ENCODE measurements at regions not wholly inside any gene's neighbourhood (a gene's known extent, or its start where the extent isn't known, plus 50 kb on each side); places are given as distances from the start of the nearest gene placed in this dataset.

GRCh38 chr11:131043251-131043650 is 127.0 kb upstream of the SNX19 start:
- H3K27me3 ChIP-seq (replicated peaks; ENCODE audit: insufficient read depth) = no peaks in the 10 kb centered on the region
- H3K27ac ChIP-seq = no peak overlapping the region
- H3K36me3 ChIP-seq = no peaks in the 10 kb centered on the region
- no peak for TF ChIP-seq POLR2A (IDR thresholded peaks at IDR 0.05)
- no peak for TF ChIP-seq POLR2AphosphoS5 (IDR thresholded peaks at IDR 0.05)
- TF ChIP-seq, protein P1, sequence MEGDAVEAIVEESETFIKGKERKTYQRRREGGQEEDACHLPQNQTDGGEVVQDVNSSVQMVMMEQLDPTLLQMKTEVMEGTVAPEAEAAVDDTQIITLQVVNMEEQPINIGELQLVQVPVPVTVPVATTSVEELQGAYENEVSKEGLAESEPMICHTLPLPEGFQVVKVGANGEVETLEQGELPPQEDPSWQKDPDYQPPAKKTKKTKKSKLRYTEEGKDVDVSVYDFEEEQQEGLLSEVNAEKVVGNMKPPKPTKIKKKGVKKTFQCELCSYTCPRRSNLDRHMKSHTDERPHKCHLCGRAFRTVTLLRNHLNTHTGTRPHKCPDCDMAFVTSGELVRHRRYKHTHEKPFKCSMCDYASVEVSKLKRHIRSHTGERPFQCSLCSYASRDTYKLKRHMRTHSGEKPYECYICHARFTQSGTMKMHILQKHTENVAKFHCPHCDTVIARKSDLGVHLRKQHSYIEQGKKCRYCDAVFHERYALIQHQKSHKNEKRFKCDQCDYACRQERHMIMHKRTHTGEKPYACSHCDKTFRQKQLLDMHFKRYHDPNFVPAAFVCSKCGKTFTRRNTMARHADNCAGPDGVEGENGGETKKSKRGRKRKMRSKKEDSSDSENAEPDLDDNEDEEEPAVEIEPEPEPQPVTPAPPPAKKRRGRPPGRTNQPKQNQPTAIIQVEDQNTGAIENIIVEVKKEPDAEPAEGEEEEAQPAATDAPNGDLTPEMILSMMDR (IDR thresholded peaks at IDR 0.05) = no peak
- H3K4me1 ChIP-seq (replicated peaks) = no peaks in the 10 kb centered on the region
- intact Hi-C loops (cut with DNase I) = no loop called here
- WGBS = 96% methylated on average over 1 of the region's 1 CpG
- H3K4me3 ChIP-seq = no peak overlapping the region
- no peaks in the 10 kb centered on the region for H3K9me3 ChIP-seq
- DNase-seq (ENCODE audit: low spot score) = no peak

DNA sequence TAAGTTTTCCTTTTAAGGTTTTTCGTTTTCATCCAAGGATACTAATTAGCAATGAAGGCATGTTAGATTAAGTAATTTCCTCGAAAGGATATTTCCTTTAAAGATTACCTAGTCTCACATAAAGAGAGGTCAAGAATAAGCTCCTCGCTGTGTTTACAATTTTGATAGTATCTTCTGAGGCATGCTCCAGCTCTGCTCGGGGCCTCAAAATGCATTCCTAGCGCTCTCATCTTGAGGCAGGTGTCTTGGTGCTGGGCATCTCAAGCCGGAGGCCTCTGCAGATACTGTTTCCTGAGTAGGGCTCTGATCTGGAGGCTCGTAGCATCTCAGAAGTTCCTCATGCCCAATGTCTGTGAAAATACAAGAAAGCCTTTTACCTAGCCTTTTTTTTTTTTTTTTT is 128.6 kb upstream of the SNX19 start:
- WGBS = 36% methylated on average over 7 of the region's 7 CpGs
- TF ChIP-seq POLR2AphosphoS5 (IDR thresholded peaks at IDR 0.05) (no peak), POLR2A (IDR thresholded peaks at IDR 0.05) (no peak)
- TF ChIP-seq, protein P1 (IDR thresholded peaks at IDR 0.05) = no peak
- Histone ChIP-seq H3K4me3 (no peak overlapping the region), H3K4me1 (replicated peaks) (no peaks in the 10 kb centered on the region), H3K36me3 (no peaks in the 10 kb centered on the region), H3K27me3 (replicated peaks; ENCODE audit: insufficient read depth) (no peaks in the 10 kb centered on the region), H3K27ac (no peak overlapping the region), H3K9me3 (no peaks in the 10 kb centered on the region)
- no peak for DNase-seq (ENCODE audit: low spot score)
- intact Hi-C loops (cut with DNase I) = no loop called here

DNA sequence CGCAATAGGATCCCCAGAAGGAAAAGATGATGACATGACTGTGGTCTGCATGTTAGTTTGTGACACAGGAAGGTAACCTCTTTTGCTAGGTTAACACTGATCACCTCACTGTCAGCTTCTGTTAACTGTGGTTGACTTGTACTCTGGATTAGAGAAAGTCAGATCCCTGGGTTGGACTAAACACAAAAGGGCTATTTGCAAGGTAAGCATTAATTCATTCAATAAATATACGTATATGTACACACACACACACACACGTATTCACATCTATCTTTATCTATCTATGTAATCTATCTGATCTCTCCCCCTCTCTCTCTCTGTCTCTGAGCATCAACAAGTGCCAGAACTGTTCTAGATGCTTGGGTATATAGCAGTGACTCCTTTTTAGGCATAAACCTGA is 136.1 kb upstream of the SNX19 start:
- DNase-seq (ENCODE audit: low spot score) = no peak
- intact Hi-C loops (cut with DNase I) = no loop called here
- no peak overlapping the region for H3K4me3 ChIP-seq
- no peaks in the 10 kb centered on the region for H3K36me3 ChIP-seq
- H3K4me1 ChIP-seq (replicated peaks) = no peaks in the 10 kb centered on the region
- H3K27me3 ChIP-seq (replicated peaks; ENCODE audit: insufficient read depth) = no peaks in the 10 kb centered on the region
- H3K9me3 ChIP-seq = no peaks in the 10 kb centered on the region
- H3K27ac ChIP-seq = no peak overlapping the region
- TF ChIP-seq, protein P1 (IDR thresholded peaks at IDR 0.05) = no peak
- no peak for TF ChIP-seq POLR2AphosphoS5 (IDR thresholded peaks at IDR 0.05)
- no peak for TF ChIP-seq POLR2A (IDR thresholded peaks at IDR 0.05)
- 57% methylated on average over 3 of the region's 3 CpGs for WGBS

DNA sequence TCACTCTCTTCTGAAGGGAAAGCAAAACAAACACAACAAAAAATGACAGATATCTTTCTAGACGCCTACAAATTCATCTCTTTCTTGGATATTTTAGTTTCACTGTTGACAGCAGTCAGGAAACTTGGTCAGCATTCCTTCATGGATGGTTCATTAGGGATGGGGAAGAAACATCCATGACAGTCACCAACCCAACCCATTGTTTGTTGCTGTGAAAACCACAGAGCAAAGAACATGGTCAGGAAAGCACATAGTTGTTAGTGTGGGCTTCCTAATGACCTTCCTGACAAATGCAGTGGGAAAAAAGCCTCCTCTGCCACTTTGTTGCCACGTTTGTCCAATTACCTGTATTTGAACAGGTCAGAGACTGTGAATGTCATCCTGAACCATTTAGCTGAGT is 139.8 kb upstream of the SNX19 start:
- intact Hi-C loops (cut with DNase I) = no loop called here
- Histone ChIP-seq H3K4me1 (replicated peaks) (no peaks in the 10 kb centered on the region), H3K4me3 (no peak overlapping the region), H3K36me3 (no peaks in the 10 kb centered on the region), H3K9me3 (no peaks in the 10 kb centered on the region), H3K27ac (no peak overlapping the region), H3K27me3 (replicated peaks; ENCODE audit: insufficient read depth) (no peaks in the 10 kb centered on the region)
- no peak for DNase-seq (ENCODE audit: low spot score)
- TF ChIP-seq POLR2A (IDR thresholded peaks at IDR 0.05) (no peak), POLR2AphosphoS5 (IDR thresholded peaks at IDR 0.05) (no peak)
- TF ChIP-seq, protein P1 (IDR thresholded peaks at IDR 0.05) = no peak
- 65% methylated on average over 2 of the region's 2 CpGs for WGBS

GRCh38 chr11:131063638-131064037 is 147.4 kb upstream of the SNX19 start:
- Histone ChIP-seq H3K27me3 (replicated peaks; ENCODE audit: insufficient read depth) (no peaks in the 10 kb centered on the region), H3K4me1 (replicated peaks) (no peaks in the 10 kb centered on the region), H3K9me3 (no peaks in the 10 kb centered on the region), H3K4me3 (no peak overlapping the region), H3K36me3 (no peaks in the 10 kb centered on the region), H3K27ac (no peak overlapping the region)
- intact Hi-C loops (cut with DNase I) = loop anchor here (2.0 kb wide), 1 partner anchor 611 kb away; no protein-coding TSS in a partner anchor
- DNase-seq (ENCODE audit: low spot score) = no peak
- TF ChIP-seq, protein P1 (IDR thresholded peaks at IDR 0.05) = no peak
- TF ChIP-seq POLR2AphosphoS5 (IDR thresholded peaks at IDR 0.05) (no peak), POLR2A (IDR thresholded peaks at IDR 0.05) (no peak)
- WGBS = 51% methylated on average over 6 of the region's 6 CpGs

Measured in prostate gland (tissue), 2 donors.